ENCODE measurements at regions not wholly inside any gene's neighbourhood (a gene's known extent, or its start where the extent isn't known, plus 50 kb on each side); places are given as distances from the start of the nearest gene placed in this dataset.

DNA sequence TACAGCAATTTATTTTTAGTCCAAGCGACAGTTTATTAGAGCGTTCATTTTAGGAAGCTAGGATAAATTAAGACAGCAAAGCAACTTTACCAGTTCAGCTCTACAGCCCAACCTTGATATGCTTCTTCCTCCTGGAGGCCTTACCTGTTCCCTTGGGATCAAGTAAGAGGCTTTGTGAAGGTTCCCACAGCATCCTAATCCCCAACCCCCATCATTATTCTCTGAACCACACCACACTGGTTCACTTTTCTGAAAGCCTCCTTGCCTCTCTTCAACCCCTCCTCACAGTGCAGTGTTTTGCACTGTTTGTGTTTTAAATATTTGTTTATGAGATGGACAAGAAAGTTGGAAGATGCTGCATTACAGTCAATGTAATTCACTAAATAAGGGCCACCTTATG, 126.3 kb upstream of the CXADR start:
- Histone ChIP-seq H3K4me1 (no peaks in the 10 kb centered on the region), H3K9me3 (no peaks in the 10 kb centered on the region), H3K27me3 (no peaks in the 10 kb centered on the region), H3K4me3 (no peak overlapping the region), H3K27ac (no peak overlapping the region), H3K36me3 (no peaks in the 10 kb centered on the region)
- TF ChIP-seq EP300 (IDR thresholded peaks at IDR 0.05) (no peak), POLR2AphosphoS5 (IDR thresholded peaks at IDR 0.05) (no peak), POLR2A (IDR thresholded peaks at IDR 0.05) (no peak)
- TF ChIP-seq, protein P1, sequence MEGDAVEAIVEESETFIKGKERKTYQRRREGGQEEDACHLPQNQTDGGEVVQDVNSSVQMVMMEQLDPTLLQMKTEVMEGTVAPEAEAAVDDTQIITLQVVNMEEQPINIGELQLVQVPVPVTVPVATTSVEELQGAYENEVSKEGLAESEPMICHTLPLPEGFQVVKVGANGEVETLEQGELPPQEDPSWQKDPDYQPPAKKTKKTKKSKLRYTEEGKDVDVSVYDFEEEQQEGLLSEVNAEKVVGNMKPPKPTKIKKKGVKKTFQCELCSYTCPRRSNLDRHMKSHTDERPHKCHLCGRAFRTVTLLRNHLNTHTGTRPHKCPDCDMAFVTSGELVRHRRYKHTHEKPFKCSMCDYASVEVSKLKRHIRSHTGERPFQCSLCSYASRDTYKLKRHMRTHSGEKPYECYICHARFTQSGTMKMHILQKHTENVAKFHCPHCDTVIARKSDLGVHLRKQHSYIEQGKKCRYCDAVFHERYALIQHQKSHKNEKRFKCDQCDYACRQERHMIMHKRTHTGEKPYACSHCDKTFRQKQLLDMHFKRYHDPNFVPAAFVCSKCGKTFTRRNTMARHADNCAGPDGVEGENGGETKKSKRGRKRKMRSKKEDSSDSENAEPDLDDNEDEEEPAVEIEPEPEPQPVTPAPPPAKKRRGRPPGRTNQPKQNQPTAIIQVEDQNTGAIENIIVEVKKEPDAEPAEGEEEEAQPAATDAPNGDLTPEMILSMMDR (IDR thresholded peaks at IDR 0.05), result no peak
- 30% methylated on average over 2 of the region's 2 CpGs for WGBS
- no peak for DNase-seq (ENCODE audit: low spot score in 2 of 2)

DNA sequence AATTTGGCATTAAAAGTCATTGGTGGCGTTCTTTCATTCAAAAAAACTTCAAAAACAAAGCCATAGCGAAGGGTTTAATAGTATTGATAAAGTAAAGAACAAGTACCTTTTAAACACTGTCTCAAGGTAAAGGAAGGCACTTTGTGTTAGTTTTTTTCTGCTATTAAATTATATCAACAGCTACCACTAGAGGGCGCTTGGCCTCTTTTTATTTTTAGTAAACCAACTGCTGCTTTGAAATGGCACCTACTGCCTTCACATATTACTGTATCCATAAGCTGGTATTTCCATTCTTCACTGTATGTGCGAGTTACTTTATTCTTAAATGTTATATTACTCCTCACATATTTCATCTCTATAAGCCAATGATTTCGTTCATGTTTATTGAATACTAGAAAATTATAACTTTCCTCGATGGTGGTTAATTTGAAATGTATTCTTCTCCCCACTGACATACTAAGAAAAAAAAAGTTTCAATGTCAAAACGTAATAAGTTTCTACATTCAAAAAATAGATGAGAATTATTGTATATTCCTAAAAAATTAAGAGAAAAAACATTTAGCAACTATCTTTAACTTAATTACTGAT, 125.7 kb upstream of the CXADR start:
- WGBS, result 18% methylated on average over 7 of the region's 7 CpGs
- Histone ChIP-seq H3K27ac (no peak overlapping the region), H3K4me1 (no peaks in the 10 kb centered on the region), H3K4me3 (no peak overlapping the region), H3K36me3 (no peaks in the 10 kb centered on the region), H3K9me3 (no peaks in the 10 kb centered on the region), H3K27me3 (no peaks in the 10 kb centered on the region)
- TF ChIP-seq, protein P1 (IDR thresholded peaks at IDR 0.05), result peak; percentile 54 to 62
- TF ChIP-seq POLR2AphosphoS5 (IDR thresholded peaks at IDR 0.05) (no peak), POLR2A (IDR thresholded peaks at IDR 0.05) (no peak)
- no peak for DNase-seq (ENCODE audit: low spot score in 2 of 2)

DNA sequence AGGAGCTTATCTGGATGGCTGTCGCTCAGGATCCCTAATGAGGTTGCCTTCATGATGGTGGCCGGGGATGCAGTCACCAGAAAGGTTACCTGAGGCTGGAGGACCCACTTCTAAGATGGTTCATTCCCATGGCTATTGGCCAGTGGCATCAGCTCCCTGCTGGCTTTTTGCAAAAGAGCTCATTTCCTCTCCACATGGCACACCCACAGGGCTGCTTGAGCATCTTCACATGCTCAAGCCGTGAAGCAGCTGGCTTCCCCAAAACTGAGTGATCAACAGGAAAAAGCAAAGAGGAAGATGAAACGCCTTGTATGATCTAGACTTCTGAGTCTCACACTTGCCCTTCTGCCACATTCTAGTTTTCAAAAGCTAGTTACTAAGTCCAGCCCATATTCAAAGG, 124.6 kb upstream of the CXADR start:
- H3K9me3 ChIP-seq, result no peaks in the 10 kb centered on the region
- no peak overlapping the region for H3K4me3 ChIP-seq
- no peaks in the 10 kb centered on the region for H3K4me1 ChIP-seq
- TF ChIP-seq POLR2AphosphoS5 (IDR thresholded peaks at IDR 0.05) (no peak), POLR2A (IDR thresholded peaks at IDR 0.05) (no peak), EP300 (IDR thresholded peaks at IDR 0.05) (no peak)
- TF ChIP-seq, protein P1 (IDR thresholded peaks at IDR 0.05), result no peak
- H3K27ac ChIP-seq, result no peak overlapping the region
- H3K27me3 ChIP-seq, result no peaks in the 10 kb centered on the region
- WGBS, result 74% methylated on average over 4 of the region's 4 CpGs
- H3K36me3 ChIP-seq, result no peaks in the 10 kb centered on the region
- no peak for DNase-seq (ENCODE audit: low spot score in 2 of 2)

DNA sequence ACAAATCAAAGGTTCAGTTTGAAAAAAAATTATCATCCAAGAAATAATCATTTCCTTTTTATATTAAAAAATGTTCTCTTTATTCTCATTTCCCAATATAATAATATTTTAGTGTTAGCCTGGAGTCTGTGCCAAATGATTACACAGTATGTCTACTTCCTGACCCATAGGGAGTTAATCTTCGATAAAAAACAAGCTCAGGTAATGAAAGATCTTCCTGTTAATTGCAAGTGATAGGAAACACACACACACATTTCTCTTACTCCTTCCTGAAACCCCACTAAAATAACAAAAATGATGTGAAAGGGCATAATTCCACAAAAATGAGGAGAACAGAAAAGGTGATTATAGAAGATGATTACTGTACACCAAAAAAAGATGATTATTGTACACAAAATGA, 123.5 kb upstream of the CXADR start:
- TF ChIP-seq, protein P1 (IDR thresholded peaks at IDR 0.05), result no peak
- no peak for TF ChIP-seq EP300 (IDR thresholded peaks at IDR 0.05)
- no peak for TF ChIP-seq POLR2A (IDR thresholded peaks at IDR 0.05)
- TF ChIP-seq POLR2AphosphoS5 (IDR thresholded peaks at IDR 0.05), result no peak
- DNase-seq (ENCODE audit: low spot score in 2 of 2), result no peak
- 40% methylated on average over 1 of the region's 1 CpG for WGBS
- Histone ChIP-seq H3K27ac (no peak overlapping the region), H3K9me3 (no peaks in the 10 kb centered on the region), H3K27me3 (no peaks in the 10 kb centered on the region), H3K36me3 (no peaks in the 10 kb centered on the region), H3K4me1 (no peaks in the 10 kb centered on the region), H3K4me3 (no peak overlapping the region)

DNA sequence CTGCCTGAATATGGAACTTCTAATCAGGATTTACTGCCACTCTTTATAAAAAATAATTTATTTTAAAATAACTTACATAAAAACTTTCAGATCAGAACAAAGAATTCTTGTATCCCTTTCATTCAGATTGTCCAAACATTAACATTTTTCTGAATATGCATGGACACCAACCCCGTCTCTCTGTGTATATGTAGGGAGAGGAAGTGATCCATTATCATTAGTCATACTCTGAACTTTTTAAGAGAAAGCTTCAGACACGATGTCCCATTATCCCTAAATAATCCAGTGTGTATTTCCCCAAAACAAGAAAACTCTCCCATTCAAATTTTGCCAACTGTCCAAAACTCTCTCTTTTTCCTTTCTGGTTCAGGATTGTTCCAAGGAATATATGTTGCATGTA, 122.3 kb upstream of the CXADR start:
- Histone ChIP-seq H3K27ac (no peak overlapping the region), H3K9me3 (no peaks in the 10 kb centered on the region), H3K4me1 (no peaks in the 10 kb centered on the region), H3K4me3 (no peak overlapping the region), H3K36me3 (no peaks in the 10 kb centered on the region), H3K27me3 (no peaks in the 10 kb centered on the region)
- WGBS, result 75% methylated on average over 2 of the region's 2 CpGs
- no peak for TF ChIP-seq POLR2AphosphoS5 (IDR thresholded peaks at IDR 0.05)
- TF ChIP-seq, protein P1 (IDR thresholded peaks at IDR 0.05), result no peak
- no peak for TF ChIP-seq EP300 (IDR thresholded peaks at IDR 0.05)
- no peak for TF ChIP-seq POLR2A (IDR thresholded peaks at IDR 0.05)
- no peak for DNase-seq (ENCODE audit: low spot score in 2 of 2)

Data from suprapubic skin (tissue), 4 donors.